ENCODE measurements at regions not wholly inside any gene's neighbourhood (a gene's known extent, or its start where the extent isn't known, plus 50 kb on each side); places are given as distances from the start of the nearest gene placed in this dataset.
A peak's percentile ranks its signal among the peaks of the same experiment; 100 is the strongest.

- H3K79me2 ChIP-seq (ENCODE audit: control insufficient read depth, insufficient read depth, low read length), result no peaks in the 10 kb centered on the region
- H3K56ac ChIP-seq (ENCODE audit: low read length), result peak overlapping the region; percentile 36
- H3K4me2 ChIP-seq (ENCODE audit: low read length), result no peak overlapping the region
- H3K23ac ChIP-seq (ENCODE audit: low read length), result no peak overlapping the region
- H3K4me1 ChIP-seq (ENCODE audit: control insufficient read depth, low read depth, low read length), result peaks cover 8% of the 10 kb centered on the region
- H3K4ac ChIP-seq (ENCODE audit: low read depth, low read length), result no peak overlapping the region
- H2BK5ac ChIP-seq (ENCODE audit: low read length), result peak overlapping the region; percentile 29
- no peak overlapping the region for H3K4me3 ChIP-seq (ENCODE audit: low read length)
- H4K5ac ChIP-seq (ENCODE audit: low read length), result no peak overlapping the region
- H2AK5ac ChIP-seq (ENCODE audit: low read length), result no peak overlapping the region
- H4K8ac ChIP-seq (ENCODE audit: low read depth, low read length), result no peak overlapping the region
- peak overlapping the region; percentile 78 for H2BK120ac ChIP-seq (ENCODE audit: low read depth, low read length)
- H2BK15ac ChIP-seq (replicated peaks; ENCODE audit: low read depth), result no peak overlapping the region
- no peaks in the 10 kb centered on the region for H3K79me1 ChIP-seq (ENCODE audit: low read length)
- H3K18ac ChIP-seq (ENCODE audit: low read length), result peak overlapping the region; percentile 80
- H3K27ac ChIP-seq (ENCODE audit: low read depth, low read length), result no peak overlapping the region
- H3K9ac ChIP-seq (ENCODE audit: low read length), result no peak overlapping the region
- no CpG with 5 or more reads among the region's 1 CpG for WGBS (ENCODE audit: extremely low coverage, insufficient coverage, low lambda C conversion rate)
- DNase-seq, result no peak
- H3K36me3 ChIP-seq (ENCODE audit: control insufficient read depth, insufficient read depth, low read length), result no peaks in the 10 kb centered on the region
- H3K27me3 ChIP-seq (ENCODE audit: insufficient read depth, low read length, poor library complexity), result no peaks in the 10 kb centered on the region
Observed at GRCh38 chr6:142011775-142012174, 121.0 kb upstream of the GJE1 start.

GRCh38 chr6:142011156-142011555 is 121.6 kb upstream of the GJE1 start:
- Histone ChIP-seq H3K4me2 (ENCODE audit: low read length) (no peak overlapping the region), H2BK5ac (ENCODE audit: low read length) (no peak overlapping the region), H3K27me3 (ENCODE audit: insufficient read depth, low read length, poor library complexity) (no peaks in the 10 kb centered on the region), H4K8ac (ENCODE audit: low read depth, low read length) (no peak overlapping the region), H3K4me3 (ENCODE audit: low read length) (no peak overlapping the region), H2BK120ac (ENCODE audit: low read depth, low read length) (no peak overlapping the region), H3K4ac (ENCODE audit: low read depth, low read length) (no peak overlapping the region), H3K79me1 (ENCODE audit: low read length) (no peaks in the 10 kb centered on the region), H2AK5ac (ENCODE audit: low read length) (no peak overlapping the region), H3K9ac (ENCODE audit: low read length) (no peak overlapping the region), H4K5ac (ENCODE audit: low read length) (no peak overlapping the region), H3K36me3 (ENCODE audit: control insufficient read depth, insufficient read depth, low read length) (no peaks in the 10 kb centered on the region), H3K23ac (ENCODE audit: low read length) (no peak overlapping the region), H3K79me2 (ENCODE audit: control insufficient read depth, insufficient read depth, low read length) (no peaks in the 10 kb centered on the region), H2BK15ac (replicated peaks; ENCODE audit: low read depth) (no peak overlapping the region), H3K27ac (ENCODE audit: low read depth, low read length) (no peak overlapping the region), H3K4me1 (ENCODE audit: control insufficient read depth, low read depth, low read length) (peaks cover 8% of the 10 kb centered on the region), H3K56ac (ENCODE audit: low read length) (no peak overlapping the region), H3K18ac (ENCODE audit: low read length) (peak overlapping the region; percentile 80)
- DNase-seq, result no peak

GRCh38 chr6:142009647-142010046 is 123.1 kb upstream of the GJE1 start:
- H3K4me1 ChIP-seq (ENCODE audit: control insufficient read depth, low read depth, low read length), result peaks cover 8% of the 10 kb centered on the region
- no peak overlapping the region for H3K9ac ChIP-seq (ENCODE audit: low read length)
- H3K79me2 ChIP-seq (ENCODE audit: control insufficient read depth, insufficient read depth, low read length), result no peaks in the 10 kb centered on the region
- no peaks in the 10 kb centered on the region for H3K36me3 ChIP-seq (ENCODE audit: control insufficient read depth, insufficient read depth, low read length)
- H2BK15ac ChIP-seq (replicated peaks; ENCODE audit: low read depth), result no peak overlapping the region
- no peaks in the 10 kb centered on the region for H3K27me3 ChIP-seq (ENCODE audit: insufficient read depth, low read length, poor library complexity)
- no peak overlapping the region for H3K4me2 ChIP-seq (ENCODE audit: low read length)
- H2BK5ac ChIP-seq (ENCODE audit: low read length), result no peak overlapping the region
- no peak overlapping the region for H3K56ac ChIP-seq (ENCODE audit: low read length)
- no peak overlapping the region for H4K8ac ChIP-seq (ENCODE audit: low read depth, low read length)
- H4K5ac ChIP-seq (ENCODE audit: low read length), result no peak overlapping the region
- WGBS (ENCODE audit: extremely low coverage, insufficient coverage, low lambda C conversion rate), result no CpG with 5 or more reads among the region's 2 CpGs
- H3K18ac ChIP-seq (ENCODE audit: low read length), result peak overlapping the region; percentile 87
- H3K23ac ChIP-seq (ENCODE audit: low read length), result no peak overlapping the region
- no peak overlapping the region for H3K27ac ChIP-seq (ENCODE audit: low read depth, low read length)
- H3K4ac ChIP-seq (ENCODE audit: low read depth, low read length), result no peak overlapping the region
- no peak for DNase-seq
- H3K4me3 ChIP-seq (ENCODE audit: low read length), result no peak overlapping the region
- H2AK5ac ChIP-seq (ENCODE audit: low read length), result no peak overlapping the region
- no peaks in the 10 kb centered on the region for H3K79me1 ChIP-seq (ENCODE audit: low read length)
- no peak overlapping the region for H2BK120ac ChIP-seq (ENCODE audit: low read depth, low read length)

GRCh38 chr6:142008781-142009180 is 123.9 kb upstream of the GJE1 start:
- H4K5ac ChIP-seq (ENCODE audit: low read length), result no peak overlapping the region
- no peak overlapping the region for H3K9ac ChIP-seq (ENCODE audit: low read length)
- peaks cover 4% of the 10 kb centered on the region for H3K4me1 ChIP-seq (ENCODE audit: control insufficient read depth, low read depth, low read length)
- H3K56ac ChIP-seq (ENCODE audit: low read length), result no peak overlapping the region
- DNase-seq, result no peak
- no peak overlapping the region for H3K4ac ChIP-seq (ENCODE audit: low read depth, low read length)
- no peaks in the 10 kb centered on the region for H3K79me2 ChIP-seq (ENCODE audit: control insufficient read depth, insufficient read depth, low read length)
- no peak overlapping the region for H3K18ac ChIP-seq (ENCODE audit: low read length)
- no peaks in the 10 kb centered on the region for H3K79me1 ChIP-seq (ENCODE audit: low read length)
- H2BK5ac ChIP-seq (ENCODE audit: low read length), result no peak overlapping the region
- H3K27ac ChIP-seq (ENCODE audit: low read depth, low read length), result no peak overlapping the region
- no peak overlapping the region for H3K4me3 ChIP-seq (ENCODE audit: low read length)
- no peaks in the 10 kb centered on the region for H3K27me3 ChIP-seq (ENCODE audit: insufficient read depth, low read length, poor library complexity)
- no CpG with 5 or more reads among the region's 1 CpG for WGBS (ENCODE audit: extremely low coverage, insufficient coverage, low lambda C conversion rate)
- no peaks in the 10 kb centered on the region for H3K36me3 ChIP-seq (ENCODE audit: control insufficient read depth, insufficient read depth, low read length)
- no peak overlapping the region for H2AK5ac ChIP-seq (ENCODE audit: low read length)
- no peak overlapping the region for H3K23ac ChIP-seq (ENCODE audit: low read length)
- H2BK120ac ChIP-seq (ENCODE audit: low read depth, low read length), result no peak overlapping the region
- H3K4me2 ChIP-seq (ENCODE audit: low read length), result no peak overlapping the region
- no peak overlapping the region for H4K8ac ChIP-seq (ENCODE audit: low read depth, low read length)
- H2BK15ac ChIP-seq (replicated peaks; ENCODE audit: low read depth), result no peak overlapping the region

- H3K79me1 ChIP-seq (ENCODE audit: low read length), result no peaks in the 10 kb centered on the region
- no peak overlapping the region for H3K9ac ChIP-seq (ENCODE audit: low read length)
- no peak overlapping the region for H3K56ac ChIP-seq (ENCODE audit: low read length)
- H3K4me3 ChIP-seq (ENCODE audit: low read length), result no peak overlapping the region
- no peak overlapping the region for H2AK5ac ChIP-seq (ENCODE audit: low read length)
- no peaks in the 10 kb centered on the region for H3K79me2 ChIP-seq (ENCODE audit: control insufficient read depth, insufficient read depth, low read length)
- H2BK120ac ChIP-seq (ENCODE audit: low read depth, low read length), result no peak overlapping the region
- no peak overlapping the region for H4K5ac ChIP-seq (ENCODE audit: low read length)
- H2BK5ac ChIP-seq (ENCODE audit: low read length), result no peak overlapping the region
- H3K36me3 ChIP-seq (ENCODE audit: control insufficient read depth, insufficient read depth, low read length), result no peaks in the 10 kb centered on the region
- no peak overlapping the region for H3K27ac ChIP-seq (ENCODE audit: low read depth, low read length)
- H3K4ac ChIP-seq (ENCODE audit: low read depth, low read length), result no peak overlapping the region
- WGBS (ENCODE audit: extremely low coverage, insufficient coverage, low lambda C conversion rate), result no CpG with 5 or more reads among the region's 4 CpGs
- no peak overlapping the region for H4K8ac ChIP-seq (ENCODE audit: low read depth, low read length)
- peaks cover 3% of the 10 kb centered on the region for H3K4me1 ChIP-seq (ENCODE audit: control insufficient read depth, low read depth, low read length)
- peak; percentile 35 for DNase-seq
- no peak overlapping the region for H2BK15ac ChIP-seq (replicated peaks; ENCODE audit: low read depth)
- H3K4me2 ChIP-seq (ENCODE audit: low read length), result no peak overlapping the region
- H3K18ac ChIP-seq (ENCODE audit: low read length), result no peak overlapping the region
- no peaks in the 10 kb centered on the region for H3K27me3 ChIP-seq (ENCODE audit: insufficient read depth, low read length, poor library complexity)
- no peak overlapping the region for H3K23ac ChIP-seq (ENCODE audit: low read length)
Observed at GRCh38 chr6:142008016-142008735, 124.5 kb upstream of the GJE1 start.

GRCh38 chr6:142005021-142005420 is 127.7 kb upstream of the GJE1 start:
- no peak for DNase-seq
- H3K27ac ChIP-seq (ENCODE audit: low read depth, low read length), result no peak overlapping the region
- no peak overlapping the region for H2AK5ac ChIP-seq (ENCODE audit: low read length)
- no peak overlapping the region for H3K4me3 ChIP-seq (ENCODE audit: low read length)
- no peak overlapping the region for H4K5ac ChIP-seq (ENCODE audit: low read length)
- H3K4me2 ChIP-seq (ENCODE audit: low read length), result no peak overlapping the region
- no peaks in the 10 kb centered on the region for H3K79me2 ChIP-seq (ENCODE audit: control insufficient read depth, insufficient read depth, low read length)
- no peak overlapping the region for H2BK15ac ChIP-seq (replicated peaks; ENCODE audit: low read depth)
- no peak overlapping the region for H3K18ac ChIP-seq (ENCODE audit: low read length)
- H3K9ac ChIP-seq (ENCODE audit: low read length), result no peak overlapping the region
- H3K56ac ChIP-seq (ENCODE audit: low read length), result no peak overlapping the region
- no peak overlapping the region for H2BK5ac ChIP-seq (ENCODE audit: low read length)
- no peaks in the 10 kb centered on the region for H3K36me3 ChIP-seq (ENCODE audit: control insufficient read depth, insufficient read depth, low read length)
- H3K79me1 ChIP-seq (ENCODE audit: low read length), result no peaks in the 10 kb centered on the region
- no peak overlapping the region for H3K23ac ChIP-seq (ENCODE audit: low read length)
- H3K4me1 ChIP-seq (ENCODE audit: control insufficient read depth, low read depth, low read length), result peaks cover under 1% of the 10 kb centered on the region
- H3K27me3 ChIP-seq (ENCODE audit: insufficient read depth, low read length, poor library complexity), result no peaks in the 10 kb centered on the region
- no peak overlapping the region for H4K8ac ChIP-seq (ENCODE audit: low read depth, low read length)
- WGBS (ENCODE audit: extremely low coverage, insufficient coverage, low lambda C conversion rate), result no CpG with 5 or more reads among the region's 1 CpG
- H3K4ac ChIP-seq (ENCODE audit: low read depth, low read length), result no peak overlapping the region
- no peak overlapping the region for H2BK120ac ChIP-seq (ENCODE audit: low read depth, low read length)

All from mesendoderm (in vitro differentiated cells).